EL (cell line): ENCODE measurements at regions not wholly inside any gene's neighbourhood (a gene's known extent, or its start where the extent isn't known, plus 50 kb on each side); places are given as distances from the start of the nearest gene placed in this dataset.
"Not testable (repeated sequence)": the region's sequence is repeated elsewhere in the genome, so short reads cannot be mapped to it uniquely, and the experiment has no call there.

ENCODE experiments used
- DNase-seq: peaks from one replicate; pipeline ENCODE4 v3.0.0-alpha.2; 2016

GRCh38 chr5:166881802-166882201 lies 1409.6 kb upstream of the WWC1 start:
- DNase-seq = no peak

- no peak for DNase-seq
Observed at GRCh38 chr5:166883016-166883415, 1408.4 kb upstream of the WWC1 start.

- no peak for DNase-seq
Observed at GRCh38 chr5:166898166-166898565, 1393.3 kb upstream of the WWC1 start.

GRCh38 chr5:166899343-166899742 lies 1392.1 kb upstream of the WWC1 start:
- no peak for DNase-seq

GRCh38 chr5:166904571-166904970 lies 1386.9 kb upstream of the WWC1 start:
- DNase-seq = no peak

GRCh38 chr5:166906991-166907713 lies 1384.3 kb upstream of the WWC1 start:
- no peak for DNase-seq

- no peak for DNase-seq
Observed at GRCh38 chr5:166909040-166909439, 1382.4 kb upstream of the WWC1 start.

- no peak for DNase-seq
Observed at GRCh38 chr5:166909926-166910325, 1381.5 kb upstream of the WWC1 start.

- no peak for DNase-seq
Observed at GRCh38 chr5:166910995-166911394, 1380.5 kb upstream of the WWC1 start.

- DNase-seq = no peak
Observed at GRCh38 chr5:166916021-166916420, 1375.4 kb upstream of the WWC1 start.

- DNase-seq = no peak
Observed at GRCh38 chr5:166926138-166926537, 1365.3 kb upstream of the WWC1 start.

GRCh38 chr5:166926806-166927475 lies 1364.5 kb upstream of the WWC1 start:
- not testable (repeated sequence) for DNase-seq

GRCh38 chr5:166936351-166936750 lies 1355.1 kb upstream of the WWC1 start:
- DNase-seq = no peak

GRCh38 chr5:166938071-166938470 lies 1353.4 kb upstream of the WWC1 start:
- DNase-seq = no peak

- no peak for DNase-seq
Observed at GRCh38 chr5:166942948-166943347, 1348.5 kb upstream of the WWC1 start.

GRCh38 chr5:166947045-166947444 lies 1344.4 kb upstream of the WWC1 start:
- no peak for DNase-seq

GRCh38 chr5:166948679-166949078 lies 1342.8 kb upstream of the WWC1 start:
- no peak for DNase-seq

GRCh38 chr5:166952048-166952447 lies 1339.4 kb upstream of the WWC1 start:
- DNase-seq = no peak

GRCh38 chr5:166957782-166958181 lies 1333.7 kb upstream of the WWC1 start:
- no peak for DNase-seq

- DNase-seq = no peak
Observed at GRCh38 chr5:166959766-166960165, 1331.7 kb upstream of the WWC1 start.

- DNase-seq = no peak
Observed at GRCh38 chr5:166961028-166961427, 1330.4 kb upstream of the WWC1 start.

- DNase-seq = no peak
Observed at GRCh38 chr5:166961913-166962312, 1329.5 kb upstream of the WWC1 start.

GRCh38 chr5:166962461-166962860 lies 1329.0 kb upstream of the WWC1 start:
- no peak for DNase-seq

GRCh38 chr5:166963596-166963995 lies 1327.8 kb upstream of the WWC1 start:
- no peak for DNase-seq
